DMS114 treated with DMSO at 0.1 percent for 48 hours (cell line): ENCODE measurements at regions not wholly inside any gene's neighbourhood (a gene's known extent, or its start where the extent isn't known, plus 50 kb on each side); places are given as distances from the start of the nearest gene placed in this dataset.

Experiments used
- DNase-seq: peaks from one replicate; lab custom pipeline; 2025; ENCODE audit not compliant: unreplicated experiment; lab: John Stamatoyannopoulos, UW

DNA sequence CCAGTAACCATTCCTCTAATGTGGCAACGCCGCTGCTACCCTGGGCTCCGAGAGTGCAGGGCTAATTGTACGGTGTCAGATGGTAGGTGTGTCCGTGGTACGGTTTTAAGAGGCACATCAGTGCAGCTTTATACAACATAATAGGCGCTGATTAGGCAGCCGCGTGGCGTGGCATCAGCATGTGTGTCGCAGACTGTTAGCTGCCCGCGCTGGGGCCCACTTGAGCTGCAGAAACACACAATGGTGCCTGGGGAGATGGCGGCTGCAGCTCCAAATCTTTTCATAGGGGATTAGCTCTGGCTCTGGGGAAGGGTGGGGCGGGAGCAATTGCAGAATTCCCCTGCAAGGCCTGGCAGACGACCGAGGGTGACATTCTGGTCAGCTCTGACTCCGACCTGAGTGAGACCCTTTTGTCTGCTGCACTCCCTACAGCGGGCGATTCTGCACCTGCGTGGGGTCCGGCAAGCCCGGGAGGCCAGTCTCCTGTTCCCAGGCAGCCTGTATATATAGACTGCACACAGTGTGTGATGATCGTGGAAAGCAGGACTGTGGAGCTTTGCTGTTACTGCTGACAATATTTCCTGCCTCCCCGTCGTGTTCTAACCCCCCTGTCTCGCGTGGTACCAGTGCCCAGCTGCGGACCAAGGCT is 722.7 kb upstream of the CELF2 start:
- no peak for DNase-seq

DNA sequence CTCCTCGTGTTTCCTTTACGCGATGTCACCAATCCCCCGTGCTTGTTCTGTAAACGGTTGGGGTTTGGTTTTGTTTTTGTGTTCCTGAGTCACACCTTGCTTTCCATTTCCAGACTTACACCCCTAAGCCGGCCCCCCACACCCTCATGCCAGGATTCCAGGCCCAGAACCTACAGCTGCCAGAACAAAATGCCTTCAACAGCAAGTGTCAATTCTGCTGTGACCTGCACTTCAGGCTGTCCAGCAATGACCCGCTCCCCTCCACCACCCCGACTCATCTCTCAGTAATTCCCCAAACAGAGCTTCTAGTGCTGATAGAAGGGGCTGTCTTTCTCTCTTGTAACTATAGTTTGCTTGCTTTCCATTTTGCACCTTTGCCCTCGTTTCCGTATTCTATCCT is 722.1 kb upstream of the CELF2 start:
- DNase-seq: no peak

DNA sequence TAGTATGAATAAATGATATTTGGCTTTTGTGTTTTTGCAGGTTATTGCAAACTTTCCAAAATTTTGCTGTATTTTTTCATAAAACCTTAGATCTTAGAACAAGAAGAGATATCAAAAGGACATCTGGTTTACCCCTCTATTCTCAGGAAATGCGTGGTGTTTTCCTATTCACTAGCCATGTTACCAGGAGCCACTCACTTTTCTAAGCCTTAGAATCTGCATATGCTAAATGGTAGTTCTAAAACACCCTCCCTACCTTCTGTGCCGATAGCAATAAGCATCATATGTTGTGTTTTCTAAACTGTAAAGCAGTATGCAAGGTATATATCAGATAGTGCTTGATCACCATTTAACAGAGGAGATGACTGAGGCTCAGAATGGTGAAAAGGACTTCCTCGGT is 715.0 kb upstream of the CELF2 start:
- no peak for DNase-seq

DNA sequence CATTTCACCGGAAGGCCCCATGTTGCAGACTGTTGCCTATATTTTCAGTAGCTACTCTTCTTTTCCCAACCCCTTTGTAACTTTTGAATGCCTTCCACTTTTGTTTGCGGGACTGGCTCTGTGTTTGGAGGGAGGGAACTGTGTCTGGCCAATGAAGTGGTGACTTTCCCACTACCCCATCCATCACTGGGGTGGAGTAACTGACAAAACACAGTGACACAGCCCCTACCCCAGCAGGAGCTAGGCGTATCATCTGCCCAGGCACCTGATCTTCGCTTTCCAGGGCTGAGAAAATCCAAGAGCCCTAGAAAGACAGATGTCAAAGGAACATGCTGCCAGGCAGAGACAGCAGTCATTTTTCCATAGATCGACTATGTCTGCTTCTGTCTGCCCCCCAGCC is 710.6 kb upstream of the CELF2 start:
- no peak for DNase-seq

DNA sequence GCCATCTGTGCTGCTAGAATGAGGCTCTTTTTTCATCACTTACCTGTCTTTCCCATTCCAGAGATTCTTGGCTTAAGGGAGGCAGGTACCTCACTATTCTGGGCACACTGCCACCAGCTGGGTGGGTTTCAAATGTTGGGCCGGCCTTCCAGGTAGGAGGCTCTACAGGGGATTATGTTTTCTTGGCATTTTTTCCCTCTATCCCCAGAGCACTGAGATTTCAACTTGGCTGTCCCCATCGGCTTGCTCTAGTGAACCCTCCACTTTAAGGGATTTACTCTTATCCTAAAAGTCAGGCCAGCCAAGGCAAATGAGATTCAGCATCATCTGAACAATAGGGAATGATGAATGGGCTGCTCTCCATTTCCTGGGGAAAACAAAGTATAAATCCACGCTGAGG is 710.1 kb upstream of the CELF2 start:
- no peak for DNase-seq

DNA sequence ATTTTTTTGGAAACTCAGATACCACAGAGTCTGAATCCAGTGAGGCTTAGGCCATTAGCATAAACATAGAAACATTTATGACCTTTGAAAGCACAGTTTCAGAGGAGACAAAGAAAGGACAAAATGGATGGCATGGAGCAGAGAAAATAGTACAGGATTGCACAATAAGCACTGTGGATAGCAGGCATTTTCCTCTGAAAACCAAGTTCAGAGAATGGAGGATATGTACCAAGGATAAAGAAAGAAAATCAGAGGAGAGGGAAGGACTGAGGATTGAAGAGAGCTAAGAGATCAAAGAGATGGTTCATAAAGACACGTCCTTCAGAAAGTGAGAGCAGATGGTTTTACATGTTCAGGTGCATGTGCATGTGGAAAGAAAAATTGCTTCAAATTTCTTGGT is 707.2 kb upstream of the CELF2 start:
- no peak for DNase-seq

DNA sequence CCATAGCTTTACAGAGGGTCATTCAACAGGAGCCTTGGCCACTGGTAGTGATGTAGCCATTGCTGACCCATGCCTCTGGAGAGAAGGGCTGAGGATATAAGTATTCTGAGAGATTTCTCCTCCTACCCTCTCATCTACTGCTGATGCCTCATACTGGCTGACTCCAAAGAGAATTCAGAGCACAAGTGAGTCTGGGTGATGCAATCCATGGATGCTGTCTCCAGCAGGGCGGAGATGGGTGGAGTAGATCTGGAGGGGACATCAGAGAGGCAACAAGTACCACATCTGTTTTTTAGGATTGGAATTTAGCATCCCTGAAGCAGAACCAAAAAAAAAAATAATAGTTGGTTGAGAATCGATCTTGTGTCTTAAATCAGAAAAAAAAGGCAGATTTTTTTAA is 705.7 kb upstream of the CELF2 start:
- no peak for DNase-seq

DNA sequence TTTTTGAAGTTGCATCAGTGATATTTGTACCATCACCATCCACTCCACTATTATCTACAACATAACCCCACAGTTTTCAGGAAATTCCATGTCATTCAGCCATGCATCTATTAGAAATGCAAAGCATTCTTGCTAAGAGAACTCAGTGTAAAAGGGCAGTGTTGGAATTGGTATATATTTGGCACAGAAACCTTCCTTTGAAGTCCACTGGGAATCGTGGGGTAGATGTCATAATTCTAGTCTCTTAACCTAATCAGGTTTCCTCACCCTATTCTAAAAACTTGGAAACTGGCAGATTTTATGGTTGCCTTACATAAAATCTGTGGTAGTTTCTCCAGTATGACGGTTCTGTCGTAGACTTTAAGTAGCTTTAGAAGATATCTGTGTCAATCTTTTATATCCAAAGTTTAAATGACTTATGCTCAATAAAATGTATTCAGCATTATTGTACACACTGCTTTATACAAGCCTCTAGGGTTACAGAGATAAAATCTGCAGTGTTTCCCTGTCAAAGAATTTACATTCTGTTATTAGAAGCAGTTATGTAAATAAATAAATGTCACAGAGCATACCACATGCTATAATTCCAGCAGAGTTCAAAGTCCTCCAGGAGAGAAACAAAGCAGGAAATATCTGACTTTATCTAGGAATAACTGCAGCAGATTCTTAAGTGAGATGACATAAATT is 704.4 kb upstream of the CELF2 start:
- no peak for DNase-seq

DNA sequence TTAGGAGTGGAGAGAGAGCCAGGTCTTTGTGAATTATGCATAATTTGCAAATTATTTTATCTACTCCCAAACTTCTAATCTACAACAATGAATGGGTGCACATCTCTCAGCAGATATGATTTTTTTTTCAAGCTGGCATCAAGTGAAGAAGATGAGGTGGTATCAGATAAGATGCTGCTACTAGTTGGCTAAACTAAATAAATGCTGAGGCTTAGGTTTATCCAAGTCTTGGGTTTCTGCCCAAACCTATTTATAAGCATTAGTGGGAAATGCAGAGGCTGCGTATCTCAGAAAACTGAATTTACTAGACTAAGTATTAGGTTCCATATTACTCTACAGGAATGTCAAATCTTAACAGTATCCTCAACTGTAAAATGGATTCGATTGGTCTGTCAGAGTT is 703.0 kb upstream of the CELF2 start:
- no peak for DNase-seq

DNA sequence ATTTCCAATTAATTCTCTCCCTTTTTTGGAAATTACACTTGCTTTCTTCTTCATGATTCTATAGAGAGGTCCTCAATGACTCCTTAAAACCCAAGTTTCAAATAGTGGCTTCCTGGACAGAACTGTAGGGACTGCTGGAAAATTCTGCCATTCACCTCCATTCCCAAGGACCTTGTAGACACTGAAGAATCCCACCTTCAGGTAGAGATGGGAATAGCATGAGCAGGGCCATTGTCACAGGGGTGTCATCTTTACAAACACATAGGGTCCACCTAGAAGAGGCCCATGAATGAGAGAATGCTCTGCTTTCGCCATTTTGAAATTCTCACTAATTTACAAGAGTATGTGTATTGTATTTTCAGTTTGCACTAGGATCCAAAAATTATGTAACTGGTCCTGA is 701.7 kb upstream of the CELF2 start:
- no peak for DNase-seq

DNA sequence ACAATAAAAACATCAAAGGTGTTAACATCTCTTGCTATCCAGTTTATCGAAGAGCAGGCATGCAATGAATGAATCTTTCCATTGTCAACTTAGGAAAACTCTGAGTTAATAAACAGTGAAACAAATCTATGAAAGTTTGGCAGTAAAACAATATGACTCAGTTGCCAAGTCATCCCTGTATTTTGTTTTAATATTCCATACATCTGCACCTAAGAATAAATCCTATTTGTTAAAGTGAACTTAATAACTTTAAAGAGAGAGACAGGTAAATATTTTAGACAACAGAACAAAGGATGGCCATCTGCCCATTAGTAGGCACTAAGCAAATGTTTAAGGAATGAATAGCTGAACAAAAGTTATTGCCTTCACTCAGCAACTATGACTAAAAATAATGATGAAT is 700.5 kb upstream of the CELF2 start:
- DNase-seq: no peak

DNA sequence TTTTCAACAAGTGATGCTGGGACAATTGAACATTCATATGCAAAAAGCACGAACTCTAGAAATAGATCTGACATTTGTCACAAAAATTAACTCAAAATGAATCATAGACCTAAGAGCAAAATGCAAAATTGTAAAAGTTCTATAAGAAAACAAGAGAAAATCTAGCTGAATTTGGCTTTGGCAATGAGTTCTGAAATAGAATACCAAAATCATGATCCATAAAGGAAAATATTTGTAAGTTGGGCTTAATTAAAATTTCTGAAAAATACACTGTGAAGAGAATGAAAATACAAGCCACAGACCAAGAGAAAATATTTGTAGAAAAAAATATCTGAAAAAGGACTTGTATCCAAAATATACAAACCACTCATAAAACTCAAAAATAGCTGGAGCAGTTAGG is 698.8 kb upstream of the CELF2 start:
- DNase-seq: no peak

DNA sequence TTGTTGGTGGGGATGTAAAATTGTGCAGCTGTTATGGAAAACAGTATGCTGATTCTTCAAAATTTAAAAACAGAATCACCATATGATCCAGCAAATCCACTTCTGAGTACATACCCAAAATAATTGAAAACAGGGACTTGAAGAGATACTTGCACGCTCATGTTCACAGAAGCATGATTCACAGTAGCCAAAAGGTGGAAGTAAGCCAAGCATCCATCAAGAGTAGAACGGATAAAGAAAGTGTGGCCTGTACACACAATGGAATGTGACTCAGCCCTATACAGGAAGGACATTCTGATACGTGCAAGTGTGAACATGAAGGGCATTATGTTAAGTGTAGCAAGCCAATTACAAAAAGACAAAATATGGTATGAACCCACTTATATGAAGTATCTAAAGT is 696.7 kb upstream of the CELF2 start:
- DNase-seq: no peak

DNA sequence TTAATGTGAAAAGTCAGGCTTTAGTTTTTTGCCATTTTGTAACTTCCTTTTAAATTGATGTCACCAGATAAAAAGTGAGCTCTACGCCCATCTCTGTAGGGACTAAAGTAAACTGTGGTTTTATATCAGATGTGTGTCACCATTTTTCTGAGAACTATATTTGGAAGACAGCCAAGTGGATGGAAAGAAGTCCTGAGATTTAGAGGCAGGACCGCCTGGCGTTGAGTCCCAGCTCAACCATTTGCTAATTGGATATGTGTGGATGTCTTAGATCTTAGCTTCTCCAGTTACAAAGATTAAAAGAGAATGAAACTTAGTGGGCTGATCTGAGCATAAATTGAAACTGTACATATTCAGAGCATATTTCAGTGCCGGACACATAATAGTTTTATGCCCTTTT is 691.6 kb upstream of the CELF2 start:
- no peak for DNase-seq

DNA sequence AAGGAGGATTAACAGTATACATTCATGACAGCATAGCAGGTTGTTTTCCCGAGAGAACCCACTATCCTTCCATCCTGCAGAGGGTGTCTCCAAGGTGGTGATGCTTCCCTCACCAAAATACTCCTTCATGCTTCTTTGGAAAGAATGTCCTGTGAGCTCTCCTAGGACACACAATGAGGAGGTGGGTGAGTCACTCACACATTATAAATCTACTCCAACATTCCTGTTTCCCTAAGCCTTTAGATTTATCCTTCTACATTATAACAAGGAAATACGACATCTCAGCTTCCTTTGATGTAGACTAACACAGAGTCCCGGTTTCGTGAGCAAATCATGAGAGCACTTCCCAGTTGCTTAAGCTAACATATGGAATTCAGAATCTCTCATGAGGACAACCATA is 689.7 kb upstream of the CELF2 start:
- no peak for DNase-seq

DNA sequence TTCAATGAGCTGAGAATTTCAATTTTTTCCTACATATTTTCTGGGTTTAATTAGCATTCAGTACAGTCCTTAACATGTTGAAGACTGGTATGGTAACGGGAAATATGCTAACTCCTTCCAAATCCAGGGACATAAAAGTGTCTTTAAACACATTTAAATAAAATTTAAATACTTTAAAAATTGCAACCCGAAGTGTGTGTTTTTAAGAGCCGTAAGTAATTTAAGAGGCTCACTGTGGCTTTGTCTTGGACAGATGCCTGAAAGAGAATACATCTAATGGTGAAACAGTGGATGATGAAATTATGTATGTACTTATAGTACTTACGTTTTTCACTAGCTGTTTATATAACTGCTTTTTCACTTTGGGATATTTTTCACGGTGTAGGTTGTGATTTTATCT is 687.3 kb upstream of the CELF2 start:
- DNase-seq: no peak

DNA sequence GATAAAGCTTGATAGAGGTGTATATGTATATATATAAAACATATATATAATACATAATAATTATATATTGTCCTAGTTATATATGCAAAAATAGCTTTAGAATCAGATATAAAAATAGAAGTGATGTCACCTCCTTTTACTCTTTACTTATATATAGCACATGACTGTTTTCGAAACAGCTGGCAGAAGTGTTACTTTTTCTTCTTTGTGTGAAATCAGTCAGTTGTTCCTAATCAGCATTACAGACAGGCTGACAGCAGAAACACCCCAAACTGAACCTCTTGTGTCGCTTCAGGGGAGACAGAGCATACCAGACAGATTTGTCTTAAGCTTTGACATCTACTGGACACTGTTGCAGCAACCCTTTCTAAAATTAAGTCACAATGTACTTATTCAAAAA is 684.9 kb upstream of the CELF2 start:
- no peak for DNase-seq

DNA sequence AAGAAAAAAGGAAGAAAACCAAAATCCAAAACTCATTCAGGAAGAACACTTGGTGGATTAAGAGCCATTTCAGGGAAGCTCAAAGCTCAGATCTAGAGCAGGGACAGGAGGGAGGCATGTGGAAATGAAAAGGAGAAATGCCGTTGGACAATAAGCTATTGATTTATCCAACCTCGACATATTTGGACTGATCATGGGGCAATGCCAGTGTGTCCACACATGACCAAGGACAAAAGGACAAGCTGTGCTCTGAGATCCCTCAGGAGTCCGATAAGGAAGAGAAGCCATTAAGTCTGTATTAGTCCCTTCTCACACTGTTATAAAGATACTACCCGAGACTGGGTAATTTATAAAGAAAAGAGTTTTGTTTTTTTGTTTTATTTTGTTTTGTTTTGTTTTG is 684.0 kb upstream of the CELF2 start:
- DNase-seq: no peak

DNA sequence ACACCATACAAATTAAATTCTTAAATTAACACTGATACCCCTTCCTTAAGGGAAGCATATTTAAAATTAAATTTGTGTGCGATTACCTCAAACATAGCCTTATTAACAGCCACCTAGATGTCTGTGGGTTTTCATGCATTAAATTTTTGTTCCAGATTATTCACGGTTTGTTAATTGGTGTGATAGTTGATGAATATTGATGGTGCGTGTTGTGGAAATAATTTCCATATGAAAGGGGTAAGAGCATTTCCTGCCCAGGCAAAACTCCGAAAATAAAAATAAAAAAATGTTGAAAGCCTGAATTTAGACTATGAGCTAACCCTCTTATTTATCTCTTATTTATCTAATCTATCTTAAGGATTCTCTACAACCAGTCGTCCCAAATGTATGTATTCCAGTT is 679.3 kb upstream of the CELF2 start:
- no peak for DNase-seq

DNA sequence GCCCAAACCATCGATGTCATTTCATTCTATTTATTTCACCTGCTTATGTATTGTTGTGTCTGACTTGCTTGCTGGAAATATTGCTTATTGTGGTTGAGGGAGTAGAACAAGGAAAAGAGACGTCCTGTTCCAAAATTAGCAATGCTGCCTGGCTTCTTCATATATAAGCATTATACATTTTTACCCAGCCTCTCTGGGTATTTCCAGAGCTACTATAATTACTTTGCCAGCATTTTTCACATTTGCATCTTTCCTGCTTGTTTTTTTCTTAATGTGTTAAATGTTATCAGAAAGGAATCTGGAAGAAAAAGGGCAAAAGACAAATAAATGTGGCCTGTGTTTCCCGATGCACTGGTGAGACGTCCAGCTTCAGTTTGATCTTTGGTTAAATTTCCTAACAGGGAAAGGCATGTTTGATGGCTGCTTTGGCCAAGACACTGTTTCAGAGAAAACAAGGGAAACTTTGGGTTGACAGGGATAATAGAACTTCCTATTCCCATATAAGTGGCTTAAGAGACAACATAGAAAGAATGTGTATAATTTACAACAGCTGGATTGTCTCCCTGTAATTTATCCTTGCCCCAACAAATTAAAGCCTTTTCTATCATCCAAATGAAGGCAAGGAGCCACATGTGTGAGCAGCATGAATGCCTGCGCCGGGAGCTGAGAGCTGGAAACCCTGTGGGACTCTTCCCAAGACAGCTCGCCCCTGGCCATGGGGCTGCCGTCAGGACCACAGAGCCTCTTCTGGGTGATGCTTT is 671.1 kb upstream of the CELF2 start:
- DNase-seq: no peak

DNA sequence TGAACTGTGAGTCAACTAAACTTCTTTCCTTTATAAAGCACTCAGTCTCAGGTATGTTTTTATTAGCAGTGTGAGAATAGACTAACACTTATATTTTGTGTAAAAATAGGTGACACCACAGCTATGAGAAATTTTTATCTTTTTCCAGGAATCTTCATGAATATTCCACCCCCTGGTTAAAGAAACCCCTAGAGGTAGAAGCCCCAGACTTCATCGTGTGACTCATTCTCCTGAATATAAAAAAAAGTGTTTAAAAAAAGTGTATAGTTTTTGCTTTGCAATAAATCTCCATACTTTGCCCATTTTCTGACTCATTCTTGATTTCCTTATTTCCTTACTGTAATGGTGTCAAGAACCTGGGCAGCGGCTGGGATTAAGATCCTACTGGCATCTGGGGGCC is 667.6 kb upstream of the CELF2 start:
- DNase-seq: no peak

DNA sequence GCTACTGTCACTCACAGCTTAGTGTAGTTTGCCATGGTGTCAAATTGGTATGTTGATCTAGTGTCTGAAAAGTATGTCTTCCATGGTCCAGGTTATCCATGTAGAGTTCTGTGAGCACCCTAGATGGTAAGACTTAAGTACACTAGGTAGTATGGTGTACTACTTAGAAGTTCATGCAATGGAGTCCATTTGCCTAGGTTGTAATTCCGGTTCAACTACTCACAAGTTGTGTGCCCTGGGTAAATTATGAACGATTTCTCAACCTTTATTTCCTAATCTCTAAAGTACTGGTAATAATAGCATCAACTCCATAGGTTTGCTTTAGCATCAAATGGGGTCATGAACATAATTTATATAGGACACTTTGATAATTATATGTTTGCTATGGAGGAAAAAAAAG is 666.2 kb upstream of the CELF2 start:
- no peak for DNase-seq
